Tibial nerve (tissue), 4 donors: ENCODE measurements at regions not wholly inside any gene's neighbourhood (a gene's known extent, or its start where the extent isn't known, plus 50 kb on each side); places are given as distances from the start of the nearest gene placed in this dataset.

Experiments
- DNase-seq, 2 donors: peaks; one replicate each; pipeline ENCODE4 v3.0.0-alpha.2; 2019; ENCODE audit warnings: low spot score in 2 of 2
- H3K27ac ChIP-seq, 4 donors: fragments of 200-600 bp; sonication (generic) in 3 of 4; one replicate each; pipeline ENCODE4 v1.5.1; 2017 to 2019; ENCODE audit warnings: mild to moderate bottlenecking in 1 of 4
- H3K27me3 ChIP-seq, 2 donors: fragments of 200-600 bp; sonication (generic) in 1 of 2; one replicate each; pipeline versions ENCODE4 v1.5.1 to v1.6.0; 2017 to 2019
- H3K36me3 ChIP-seq, 3 donors: fragments of 200-600 bp; sonication (generic); one replicate each; pipeline ENCODE4 v1.5.1; 2018 to 2019
- H3K4me1 ChIP-seq, 4 donors: fragments of 200-600 bp; sonication (generic) in 3 of 4; one replicate each; pipeline ENCODE4 v1.5.1; 2017 to 2019
- H3K4me3 ChIP-seq, 4 donors: fragments of 200-600 bp; sonication (generic) in 3 of 4; one replicate each; pipeline ENCODE4 v1.5.1; 2017 to 2019; ENCODE audit warnings: mild to moderate bottlenecking in 1 of 4, moderate library complexity in 1 of 4
- H3K9me3 ChIP-seq, 4 donors: fragments of 200-600 bp; sonication (generic) in 3 of 4; one replicate each; pipeline ENCODE4 v1.5.1; 2017 to 2019
- EP300 ChIP-seq, 2 donors: sonication (generic); formaldehyde crosslinking; IDR thresholded peaks; one replicate each; pipeline ENCODE4 v1.6.1; 2017; ENCODE audit warnings: antibody characterized with exemption in 2 of 2, mild to moderate bottlenecking in 1 of 2
- POLR2A ChIP-seq, 2 donors: fragments of 450-650 bp; IDR thresholded peaks; one replicate each; pipeline ENCODE4 v1.6.1; 2017; ENCODE audit warnings: antibody characterized with exemption in 2 of 2, mild to moderate bottlenecking in 2 of 2, moderate library complexity in 2 of 2
- WGBS, 2 donors: methylation state at CpG; one replicate each; pipeline ENCODE4 v1.1.5; 2018; 5-methylcytosine and 5-hydroxymethylcytosine counted together
- TF ChIP-seq, protein P1 (sequence below), 5 experiments: fragments of 200-600 bp in 3 of 5; fragments of 450-650 bp in 2 of 5; sonication (generic) in 3 of 5; IDR thresholded peaks; one replicate each; pipeline ENCODE4 v1.5.1; 2016 to 2019; ENCODE audit warnings: antibody characterized with exemption in 5 of 5, mild to moderate bottlenecking in 3 of 5, moderate library complexity in 2 of 5

DNA sequence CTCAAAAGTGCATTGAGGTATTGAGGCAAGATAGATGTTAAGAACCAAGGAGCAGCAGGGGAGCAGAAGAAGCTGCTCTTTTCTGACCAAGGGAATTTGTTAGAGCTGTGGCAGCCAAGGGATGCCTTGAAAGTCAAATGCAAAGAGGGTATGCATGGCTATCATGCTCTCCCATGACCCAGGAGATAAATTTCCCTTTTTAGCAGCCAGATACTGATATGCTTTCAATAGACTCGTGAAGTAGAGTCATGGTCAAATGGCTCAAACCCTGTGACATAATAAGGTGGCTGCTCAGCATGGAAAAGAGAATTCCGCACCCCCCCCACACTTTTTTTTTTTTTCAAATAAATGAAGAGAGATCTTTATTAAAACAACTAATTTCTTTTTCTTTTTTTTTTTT lies 180.9 kb upstream of the ACTBL2 start:
- 88 to 91% methylated on average over 2 of the region's 2 CpGs for WGBS, 2 donors
- DNase-seq, result no peak
- TF ChIP-seq EP300 (IDR thresholded peaks at IDR 0.05) (no peak), POLR2A (IDR thresholded peaks at IDR 0.05) (no peak)
- TF ChIP-seq, protein P1, sequence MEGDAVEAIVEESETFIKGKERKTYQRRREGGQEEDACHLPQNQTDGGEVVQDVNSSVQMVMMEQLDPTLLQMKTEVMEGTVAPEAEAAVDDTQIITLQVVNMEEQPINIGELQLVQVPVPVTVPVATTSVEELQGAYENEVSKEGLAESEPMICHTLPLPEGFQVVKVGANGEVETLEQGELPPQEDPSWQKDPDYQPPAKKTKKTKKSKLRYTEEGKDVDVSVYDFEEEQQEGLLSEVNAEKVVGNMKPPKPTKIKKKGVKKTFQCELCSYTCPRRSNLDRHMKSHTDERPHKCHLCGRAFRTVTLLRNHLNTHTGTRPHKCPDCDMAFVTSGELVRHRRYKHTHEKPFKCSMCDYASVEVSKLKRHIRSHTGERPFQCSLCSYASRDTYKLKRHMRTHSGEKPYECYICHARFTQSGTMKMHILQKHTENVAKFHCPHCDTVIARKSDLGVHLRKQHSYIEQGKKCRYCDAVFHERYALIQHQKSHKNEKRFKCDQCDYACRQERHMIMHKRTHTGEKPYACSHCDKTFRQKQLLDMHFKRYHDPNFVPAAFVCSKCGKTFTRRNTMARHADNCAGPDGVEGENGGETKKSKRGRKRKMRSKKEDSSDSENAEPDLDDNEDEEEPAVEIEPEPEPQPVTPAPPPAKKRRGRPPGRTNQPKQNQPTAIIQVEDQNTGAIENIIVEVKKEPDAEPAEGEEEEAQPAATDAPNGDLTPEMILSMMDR (IDR thresholded peaks at IDR 0.05), result no peak

DNA sequence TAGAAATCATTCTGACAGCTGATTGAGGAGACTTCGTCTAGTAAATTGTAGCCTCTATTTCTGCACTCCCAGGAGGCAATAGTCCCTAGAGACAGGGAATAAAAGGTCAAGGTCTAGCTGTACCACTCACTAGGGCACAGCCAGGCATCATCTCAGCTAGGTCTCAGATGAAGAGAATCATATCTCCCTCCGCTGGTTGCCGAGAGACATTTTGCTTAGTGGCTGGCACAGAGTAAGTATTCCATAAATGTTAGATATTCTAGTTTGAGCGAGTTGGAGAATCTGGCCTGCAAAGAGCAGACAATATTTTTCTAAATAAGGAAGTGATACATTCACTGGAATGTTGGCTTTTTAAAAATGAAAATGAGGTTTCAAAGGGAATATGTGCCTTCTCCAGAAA lies 180.4 kb upstream of the ACTBL2 start:
- Histone ChIP-seq H3K9me3 (no peaks in the 10 kb centered on the region), H3K27ac (peak overlapping the region in 1 of 4 donors; percentile 13), H3K4me3 (no peak overlapping the region), H3K4me1 (peaks cover 0 to 6% (median 0%) of the 10 kb centered on the region in 4 donors), H3K27me3 (no peaks in the 10 kb centered on the region), H3K36me3 (no peaks in the 10 kb centered on the region)
- no peak for DNase-seq
- TF ChIP-seq EP300 (IDR thresholded peaks at IDR 0.05) (no peak), POLR2A (IDR thresholded peaks at IDR 0.05) (no peak)
- TF ChIP-seq, protein P1 (IDR thresholded peaks at IDR 0.05), result no peak
- WGBS, 2 donors, result 38 to 48% methylated on average over 4 of the region's 4 CpGs

More for the DNA sequence above, 180.9 kb upstream of the ACTBL2 start:
- no peaks in the 10 kb centered on the region for H3K9me3 ChIP-seq
- no peaks in the 10 kb centered on the region for H3K36me3 ChIP-seq
- H3K4me1 ChIP-seq, result peaks cover 0 to 6% (median 0%) of the 10 kb centered on the region in 4 donors
- no peak overlapping the region for H3K4me3 ChIP-seq
- H3K27me3 ChIP-seq, result no peaks in the 10 kb centered on the region
- H3K27ac ChIP-seq, result no peak overlapping the region

- no peaks in the 10 kb centered on the region for H3K36me3 ChIP-seq
- H3K9me3 ChIP-seq, result no peaks in the 10 kb centered on the region
- no peak overlapping the region for H3K27ac ChIP-seq
- H3K27me3 ChIP-seq, result no peaks in the 10 kb centered on the region
- DNase-seq, result no peak
- H3K4me3 ChIP-seq, result no peak overlapping the region
- WGBS, 2 donors, result 81 to 92% methylated on average over 2 of the region's 2 CpGs
- TF ChIP-seq EP300 (IDR thresholded peaks at IDR 0.05) (no peak), POLR2A (IDR thresholded peaks at IDR 0.05) (no peak)
- TF ChIP-seq, protein P1 (IDR thresholded peaks at IDR 0.05), result no peak
- peaks cover 0 to 6% (median 0%) of the 10 kb centered on the region in 4 donors for H3K4me1 ChIP-seq
Measured at GRCh38 chr5:57659886-57660285, 177.3 kb upstream of the ACTBL2 start.

GRCh38 chr5:57658018-57658417 lies 175.4 kb upstream of the ACTBL2 start:
- TF ChIP-seq, protein P1 (IDR thresholded peaks at IDR 0.05), result no peak
- TF ChIP-seq EP300 (IDR thresholded peaks at IDR 0.05) (no peak), POLR2A (IDR thresholded peaks at IDR 0.05) (no peak)
- 73% methylated on average over 1 of the region's 1 CpG for WGBS, 2 donors
- peaks cover 0 to 6% (median 0%) of the 10 kb centered on the region in 4 donors for H3K4me1 ChIP-seq

DNA sequence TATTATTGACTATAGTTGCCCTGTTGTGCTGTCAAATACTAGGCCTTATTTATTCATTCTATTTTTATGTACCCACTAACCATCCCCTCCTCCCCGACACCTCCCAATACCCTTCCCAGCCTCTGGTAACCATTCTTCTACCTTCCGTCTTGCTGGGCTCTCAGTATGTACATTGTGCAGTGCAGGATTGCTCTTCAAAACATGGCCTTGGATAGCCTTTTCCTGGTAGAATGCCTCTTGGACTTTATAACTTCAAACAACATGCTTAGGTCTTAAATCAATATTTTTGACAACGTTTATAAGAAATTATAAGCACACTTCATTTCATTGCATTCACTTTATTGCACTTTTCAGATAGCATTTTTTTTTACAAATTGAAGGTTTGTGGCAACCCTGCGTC lies 172.6 kb upstream of the ACTBL2 start:
- H3K9me3 ChIP-seq, result no peaks in the 10 kb centered on the region
- no peak for DNase-seq
- peaks cover 0 to 2% (median 0%) of the 10 kb centered on the region in 4 donors for H3K4me1 ChIP-seq
- H3K27me3 ChIP-seq, result no peaks in the 10 kb centered on the region
- WGBS, 2 donors, result 84 to 94% methylated on average over 4 of the region's 4 CpGs
- H3K27ac ChIP-seq, result no peak overlapping the region
- H3K4me3 ChIP-seq, result no peak overlapping the region
- no peaks in the 10 kb centered on the region for H3K36me3 ChIP-seq
- TF ChIP-seq POLR2A (IDR thresholded peaks at IDR 0.05) (no peak), EP300 (IDR thresholded peaks at IDR 0.05) (no peak)
- TF ChIP-seq, protein P1 (IDR thresholded peaks at IDR 0.05), result no peak

More at GRCh38 chr5:57658018-57658417, 175.4 kb upstream of the ACTBL2 start:
- peak overlapping the region in 1 of 4 donors; percentile 12 for H3K27ac ChIP-seq
- DNase-seq, result no peak
- no peaks in the 10 kb centered on the region for H3K9me3 ChIP-seq
- H3K36me3 ChIP-seq, result no peaks in the 10 kb centered on the region
- H3K27me3 ChIP-seq, result no peaks in the 10 kb centered on the region
- no peak overlapping the region for H3K4me3 ChIP-seq
